ENCODE measurements at regions not wholly inside any gene's neighbourhood (a gene's known extent, or its start where the extent isn't known, plus 50 kb on each side); places are given as distances from the start of the nearest gene placed in this dataset.

GRCh38 chr10:33416209-33416608 lies 81.7 kb upstream of the NRP1 start:
- no peak for TF ChIP-seq CTCF (conservative IDR thresholded peaks at IDR 0.05; ENCODE audit: low read length)
- TF ChIP-seq EZH2phosphoT487 (IDR thresholded peaks at IDR 0.05; ENCODE audit: borderline replicate concordance) = no peak
